ENCODE measurements at regions not wholly inside any gene's neighbourhood (a gene's known extent, or its start where the extent isn't known, plus 50 kb on each side); places are given as distances from the start of the nearest gene placed in this dataset.
"Not testable (repeated sequence)": the region's sequence is repeated elsewhere in the genome, so short reads cannot be mapped to it uniquely, and the experiment has no call there.

- H3K4me3 ChIP-seq (replicated peaks in 1 of 2; ENCODE audit: low read depth in 2 of 2, low read length in 2 of 2); DNase-seq (ENCODE audit: low read depth in 2 of 2): not testable (repeated sequence)
These were observed 490.7 kb downstream of the RPIA start for GRCh38 chr2:89182221-89182620.

GRCh38 chr2:89184746-89185145 is 493.3 kb downstream of the RPIA start:
- DNase-seq (ENCODE audit: low read depth in 2 of 2), result not testable (repeated sequence)

GRCh38 chr2:89195636-89196251 is 504.3 kb downstream of the RPIA start:
- H3K4me3 ChIP-seq (replicated peaks in 1 of 2; ENCODE audit: low read depth in 2 of 2, low read length in 2 of 2); DNase-seq (ENCODE audit: low read depth in 2 of 2): not testable (repeated sequence)

More at GRCh38 chr2:89184746-89185145, 493.3 kb downstream of the RPIA start:
- H3K4me3 ChIP-seq (replicated peaks in 1 of 2; ENCODE audit: low read depth in 2 of 2, low read length in 2 of 2), result not testable (repeated sequence)

GRCh38 chr2:89196719-89197118 is 505.2 kb downstream of the RPIA start:
- not testable (repeated sequence) for H3K4me3 ChIP-seq (replicated peaks in 1 of 2; ENCODE audit: low read depth in 2 of 2, low read length in 2 of 2); DNase-seq (ENCODE audit: low read depth in 2 of 2)

GRCh38 chr2:89198026-89198425 is 506.6 kb downstream of the RPIA start:
- not testable (repeated sequence) for H3K4me3 ChIP-seq (replicated peaks in 1 of 2; ENCODE audit: low read depth in 2 of 2, low read length in 2 of 2); DNase-seq (ENCODE audit: low read depth in 2 of 2)

- not testable (repeated sequence) for H3K4me3 ChIP-seq (replicated peaks in 1 of 2; ENCODE audit: low read depth in 2 of 2, low read length in 2 of 2); DNase-seq (ENCODE audit: low read depth in 2 of 2)
These were observed 508.2 kb downstream of the RPIA start for GRCh38 chr2:89199453-89200246.

- DNase-seq (ENCODE audit: low read depth in 2 of 2); H3K4me3 ChIP-seq (replicated peaks in 1 of 2; ENCODE audit: low read depth in 2 of 2, low read length in 2 of 2): not testable (repeated sequence)
These were observed 508.7 kb downstream of the RPIA start for GRCh38 chr2:89200247-89200527.

- H3K4me3 ChIP-seq (replicated peaks in 1 of 2; ENCODE audit: low read depth in 2 of 2, low read length in 2 of 2); DNase-seq (ENCODE audit: low read depth in 2 of 2): not testable (repeated sequence)
These were observed 511.0 kb downstream of the RPIA start for GRCh38 chr2:89202518-89202917.

- H3K4me3 ChIP-seq (replicated peaks in 1 of 2; ENCODE audit: low read depth in 2 of 2, low read length in 2 of 2); DNase-seq (ENCODE audit: low read depth in 2 of 2): not testable (repeated sequence)
These were observed 513.7 kb downstream of the RPIA start for GRCh38 chr2:89205153-89205552.

- peak; percentile 18 to 51 for DNase-seq (ENCODE audit: low read depth in 2 of 2)
- not testable (repeated sequence) for H3K4me3 ChIP-seq (replicated peaks in 1 of 2; ENCODE audit: low read depth in 2 of 2, low read length in 2 of 2)
These were observed 516.9 kb downstream of the RPIA start for GRCh38 chr2:89208144-89208932.

- H3K4me3 ChIP-seq (replicated peaks in 1 of 2; ENCODE audit: low read depth in 2 of 2, low read length in 2 of 2); DNase-seq (ENCODE audit: low read depth in 2 of 2): not testable (repeated sequence)
These were observed 521.7 kb downstream of the RPIA start for GRCh38 chr2:89213151-89213550.

GRCh38 chr2:89213811-89214210 is 522.3 kb downstream of the RPIA start:
- H3K4me3 ChIP-seq (replicated peaks in 1 of 2; ENCODE audit: low read depth in 2 of 2, low read length in 2 of 2); DNase-seq (ENCODE audit: low read depth in 2 of 2): not testable (repeated sequence)

GRCh38 chr2:89221474-89221873 is 530.0 kb downstream of the RPIA start:
- not testable (repeated sequence) for DNase-seq (ENCODE audit: low read depth in 2 of 2)

GRCh38 chr2:89222063-89222732 is 530.7 kb downstream of the RPIA start:
- DNase-seq (ENCODE audit: low read depth in 2 of 2); H3K4me3 ChIP-seq (replicated peaks in 1 of 2; ENCODE audit: low read depth in 2 of 2, low read length in 2 of 2): not testable (repeated sequence)

More at GRCh38 chr2:89221474-89221873, 530.0 kb downstream of the RPIA start:
- H3K4me3 ChIP-seq (replicated peaks in 1 of 2; ENCODE audit: low read depth in 2 of 2, low read length in 2 of 2), result not testable (repeated sequence)

GRCh38 chr2:89224803-89225202 is 533.3 kb downstream of the RPIA start:
- H3K4me3 ChIP-seq (replicated peaks in 1 of 2; ENCODE audit: low read depth in 2 of 2, low read length in 2 of 2); DNase-seq (ENCODE audit: low read depth in 2 of 2): not testable (repeated sequence)

- not testable (repeated sequence) for DNase-seq (ENCODE audit: low read depth in 2 of 2); H3K4me3 ChIP-seq (replicated peaks in 1 of 2; ENCODE audit: low read depth in 2 of 2, low read length in 2 of 2)
These were observed 538.5 kb downstream of the RPIA start for GRCh38 chr2:89229979-89230378.

- H3K4me3 ChIP-seq (replicated peaks in 1 of 2; ENCODE audit: low read depth in 2 of 2, low read length in 2 of 2); DNase-seq (ENCODE audit: low read depth in 2 of 2): not testable (repeated sequence)
These were observed 539.8 kb downstream of the RPIA start for GRCh38 chr2:89231241-89231640.

GRCh38 chr2:89233931-89234330 is 542.5 kb downstream of the RPIA start:
- not testable (repeated sequence) for H3K4me3 ChIP-seq (replicated peaks in 1 of 2; ENCODE audit: low read depth in 2 of 2, low read length in 2 of 2); DNase-seq (ENCODE audit: low read depth in 2 of 2)

Measured in cardiac fibroblast (primary cell).